ENCODE measurements at regions not wholly inside any gene's neighbourhood (a gene's known extent, or its start where the extent isn't known, plus 50 kb on each side); places are given as distances from the start of the nearest gene placed in this dataset.

DNA sequence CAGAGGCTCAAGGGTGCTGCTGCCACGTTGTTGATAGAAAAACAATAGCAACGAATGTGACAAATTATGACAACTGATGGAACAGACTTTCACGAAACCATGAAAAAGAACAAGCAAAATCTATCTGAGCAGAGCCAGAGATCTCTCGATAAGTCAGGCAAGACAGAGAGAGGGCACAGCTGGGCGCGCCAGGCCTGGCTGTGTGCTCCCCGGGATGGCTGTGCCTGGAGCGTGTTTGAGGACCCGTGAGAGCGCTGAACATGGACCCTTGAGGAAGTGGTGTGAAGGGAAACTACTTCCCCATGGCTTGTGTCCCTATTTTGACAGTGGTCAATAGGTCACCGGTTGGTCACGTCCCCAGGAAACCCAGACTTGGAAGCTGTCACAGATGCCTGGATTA, 83.1 kb upstream of the FGF3 start:
- TF ChIP-seq, protein P1, sequence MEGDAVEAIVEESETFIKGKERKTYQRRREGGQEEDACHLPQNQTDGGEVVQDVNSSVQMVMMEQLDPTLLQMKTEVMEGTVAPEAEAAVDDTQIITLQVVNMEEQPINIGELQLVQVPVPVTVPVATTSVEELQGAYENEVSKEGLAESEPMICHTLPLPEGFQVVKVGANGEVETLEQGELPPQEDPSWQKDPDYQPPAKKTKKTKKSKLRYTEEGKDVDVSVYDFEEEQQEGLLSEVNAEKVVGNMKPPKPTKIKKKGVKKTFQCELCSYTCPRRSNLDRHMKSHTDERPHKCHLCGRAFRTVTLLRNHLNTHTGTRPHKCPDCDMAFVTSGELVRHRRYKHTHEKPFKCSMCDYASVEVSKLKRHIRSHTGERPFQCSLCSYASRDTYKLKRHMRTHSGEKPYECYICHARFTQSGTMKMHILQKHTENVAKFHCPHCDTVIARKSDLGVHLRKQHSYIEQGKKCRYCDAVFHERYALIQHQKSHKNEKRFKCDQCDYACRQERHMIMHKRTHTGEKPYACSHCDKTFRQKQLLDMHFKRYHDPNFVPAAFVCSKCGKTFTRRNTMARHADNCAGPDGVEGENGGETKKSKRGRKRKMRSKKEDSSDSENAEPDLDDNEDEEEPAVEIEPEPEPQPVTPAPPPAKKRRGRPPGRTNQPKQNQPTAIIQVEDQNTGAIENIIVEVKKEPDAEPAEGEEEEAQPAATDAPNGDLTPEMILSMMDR (IDR thresholded peaks at IDR 0.05; ENCODE audit: insufficient read depth, low read length, poor library complexity, severe bottlenecking): no peak
- no peak for TF ChIP-seq EZH2phosphoT487 (conservative IDR thresholded peaks at IDR 0.05; ENCODE audit: low read length)
